ENCODE measurements at regions not wholly inside any gene's neighbourhood (a gene's known extent, or its start where the extent isn't known, plus 50 kb on each side); places are given as distances from the start of the nearest gene placed in this dataset.
"Not testable (repeated sequence)": the region's sequence is repeated elsewhere in the genome, so short reads cannot be mapped to it uniquely, and the experiment has no call there.

DNA sequence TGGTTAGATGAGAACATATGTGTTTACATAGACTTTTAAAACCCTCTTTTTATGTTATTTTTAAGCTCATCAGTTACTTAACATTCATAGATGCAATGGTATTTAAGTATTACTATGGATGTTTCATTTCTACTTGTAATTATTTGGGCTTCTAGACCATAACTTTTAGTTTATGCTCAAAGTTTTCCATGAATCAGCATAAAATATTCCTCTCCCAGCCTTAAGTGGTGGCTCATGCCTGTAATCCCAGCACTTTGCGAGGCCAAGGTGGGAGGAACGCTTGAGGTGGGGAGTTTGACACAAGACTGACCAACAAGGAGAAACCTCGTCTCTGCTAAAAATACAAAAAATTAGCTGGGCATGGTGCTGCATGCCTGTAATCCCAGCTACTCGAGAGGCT lies 118.5 kb upstream of the HSFY2 start:
- intact Hi-C loops (cut with DNase I) = no loop called here
- ATAC-seq (ENCODE audit: poor library complexity) (no peak), DNase-seq (no peak)

DNA sequence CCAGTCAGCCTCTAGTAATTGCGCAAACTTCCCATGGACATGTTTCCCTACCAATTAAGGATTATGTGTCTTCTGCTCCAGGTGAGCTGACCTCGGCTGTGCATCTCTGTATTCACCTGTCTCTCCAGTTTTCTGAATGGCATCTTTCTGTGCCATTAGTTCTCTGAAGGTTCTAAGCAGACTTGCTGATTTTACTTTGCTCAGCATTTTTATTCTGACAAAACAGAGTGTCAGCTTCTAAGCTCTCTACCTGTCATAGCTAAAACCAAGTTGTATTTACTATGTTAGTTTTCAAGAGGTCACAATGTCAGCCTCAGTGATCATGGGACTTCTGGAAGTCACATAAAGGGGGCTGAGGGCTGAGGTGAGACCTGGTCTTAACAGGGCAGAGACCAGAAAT lies 116.0 kb upstream of the HSFY2 start:
- intact Hi-C loops (cut with DNase I) = no loop called here
- ATAC-seq (ENCODE audit: poor library complexity) (no peak), DNase-seq (no peak)

- DNase-seq = no peak
- intact Hi-C loops (cut with DNase I) = no loop called here
- no peak for ATAC-seq (ENCODE audit: poor library complexity)
Measured at GRCh38 chrY:18884748-18885147, 111.2 kb upstream of the HSFY2 start.

- ATAC-seq (ENCODE audit: poor library complexity); DNase-seq; intact Hi-C loops (cut with DNase I): not testable (repeated sequence)
Measured at GRCh38 chrY:18869145-18869544, 95.6 kb upstream of the HSFY2 start.

DNA sequence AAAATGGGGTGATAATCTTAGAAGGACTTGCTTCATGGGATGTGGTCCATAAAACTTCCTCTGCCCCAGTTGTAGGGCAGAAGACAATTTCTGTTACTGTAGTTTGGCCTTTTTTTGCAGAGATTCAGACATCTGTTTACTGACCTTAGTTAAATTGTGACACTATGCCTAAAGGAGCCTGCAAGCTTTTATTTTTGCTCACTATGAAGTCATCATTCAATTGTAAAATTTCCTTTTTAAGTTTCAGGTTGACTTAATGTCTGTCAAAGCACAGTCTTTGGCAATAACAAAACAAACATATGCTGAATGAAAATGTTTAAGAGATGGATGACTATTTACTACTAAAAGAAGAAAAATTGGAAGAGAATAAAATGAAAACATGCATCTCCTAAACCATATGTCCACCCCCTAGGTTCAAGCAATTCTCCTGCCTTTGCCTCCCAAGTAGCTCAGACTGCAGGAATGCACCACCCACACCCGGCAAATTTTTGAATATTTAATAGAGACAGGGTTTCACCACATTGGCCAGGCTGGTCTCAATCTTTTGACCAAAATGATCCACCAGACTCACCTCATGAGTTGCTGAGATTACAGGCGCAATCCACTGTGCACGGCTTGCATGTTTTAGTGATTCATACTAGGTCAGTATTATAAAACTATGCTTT lies 93.5 kb upstream of the HSFY2 start:
- DNase-seq; ATAC-seq (ENCODE audit: poor library complexity); intact Hi-C loops (cut with DNase I): not testable (repeated sequence)

GRCh38 chrY:18860856-18861255 lies 87.3 kb upstream of the HSFY2 start:
- ATAC-seq (ENCODE audit: poor library complexity); DNase-seq; intact Hi-C loops (cut with DNase I): not testable (repeated sequence)

GRCh38 chrY:18858484-18859191 lies 85.1 kb upstream of the HSFY2 start:
- intact Hi-C loops (cut with DNase I); ATAC-seq (ENCODE audit: poor library complexity): not testable (repeated sequence)

DNA sequence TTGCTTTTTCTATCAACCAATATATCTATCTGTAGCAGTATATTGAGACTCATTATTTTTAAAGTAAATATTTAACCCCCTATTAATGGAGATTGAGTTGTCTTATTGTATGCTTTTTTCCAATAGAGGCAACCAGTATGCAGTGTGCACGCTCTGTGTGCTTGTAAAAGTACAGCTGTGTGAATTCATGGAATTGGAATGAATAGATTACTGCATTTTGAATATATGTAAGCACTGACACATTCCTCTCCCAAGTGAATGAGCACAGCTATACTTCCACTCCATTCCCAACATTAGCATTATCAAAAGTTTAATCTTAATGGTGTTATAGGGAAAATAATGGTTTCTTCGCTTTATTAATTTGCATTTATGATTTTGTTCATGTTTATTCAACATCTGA lies 81.6 kb upstream of the HSFY2 start:
- DNase-seq; ATAC-seq (ENCODE audit: poor library complexity); intact Hi-C loops (cut with DNase I): not testable (repeated sequence)

More at GRCh38 chrY:18858484-18859191, 85.1 kb upstream of the HSFY2 start:
- DNase-seq = not testable (repeated sequence)

DNA sequence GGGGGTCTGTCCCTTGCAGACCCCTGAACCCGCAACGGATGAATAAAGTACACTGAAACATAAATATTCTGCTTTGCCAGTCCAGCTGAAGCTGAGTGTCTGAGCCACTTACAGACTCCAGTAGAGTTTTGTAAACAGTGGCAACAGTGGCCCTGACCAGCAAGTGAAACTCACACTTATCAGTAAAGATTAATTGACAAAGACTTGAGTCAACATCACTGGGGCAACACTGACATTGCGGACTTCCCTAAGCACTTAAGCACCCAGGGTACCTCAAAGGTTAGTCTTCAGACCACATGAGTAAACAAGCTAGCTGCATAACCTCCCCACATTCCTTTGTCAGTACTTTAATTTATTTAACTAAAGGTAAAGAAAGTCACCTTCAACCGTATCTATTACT lies 79.8 kb upstream of the HSFY2 start:
- ATAC-seq (ENCODE audit: poor library complexity); DNase-seq; intact Hi-C loops (cut with DNase I): not testable (repeated sequence)

DNA sequence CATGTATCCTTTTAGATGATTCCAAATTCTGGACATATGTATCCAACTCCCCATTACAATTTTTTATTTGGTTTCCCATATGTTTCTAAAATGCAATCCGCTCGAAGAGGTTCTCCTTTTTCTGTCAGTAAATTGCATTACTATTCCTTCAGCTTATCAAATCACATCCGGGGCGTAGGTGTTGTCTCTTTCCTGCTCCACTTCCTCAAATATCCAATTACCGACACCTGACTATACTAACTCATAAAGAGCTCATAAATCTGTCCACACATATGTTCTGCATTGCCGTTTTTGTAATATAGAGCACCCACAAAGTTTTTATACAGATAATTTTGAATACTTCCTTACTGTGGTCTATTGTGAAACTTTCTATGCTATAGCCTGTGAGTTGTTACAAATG lies 63.1 kb upstream of the HSFY2 start:
- ATAC-seq (ENCODE audit: poor library complexity); DNase-seq; intact Hi-C loops (cut with DNase I): not testable (repeated sequence)

Data from Right ventricle myocardium superior (tissue), 1 donor.